Right lung (tissue), 2 donors: ENCODE measurements at regions not wholly inside any gene's neighbourhood (a gene's known extent, or its start where the extent isn't known, plus 50 kb on each side); places are given as distances from the start of the nearest gene placed in this dataset.

Experiments
- DNase-seq, 2 donors: peaks; one replicate each; pipeline ENCODE4 v3.0.0-alpha.2; 2013

DNA sequence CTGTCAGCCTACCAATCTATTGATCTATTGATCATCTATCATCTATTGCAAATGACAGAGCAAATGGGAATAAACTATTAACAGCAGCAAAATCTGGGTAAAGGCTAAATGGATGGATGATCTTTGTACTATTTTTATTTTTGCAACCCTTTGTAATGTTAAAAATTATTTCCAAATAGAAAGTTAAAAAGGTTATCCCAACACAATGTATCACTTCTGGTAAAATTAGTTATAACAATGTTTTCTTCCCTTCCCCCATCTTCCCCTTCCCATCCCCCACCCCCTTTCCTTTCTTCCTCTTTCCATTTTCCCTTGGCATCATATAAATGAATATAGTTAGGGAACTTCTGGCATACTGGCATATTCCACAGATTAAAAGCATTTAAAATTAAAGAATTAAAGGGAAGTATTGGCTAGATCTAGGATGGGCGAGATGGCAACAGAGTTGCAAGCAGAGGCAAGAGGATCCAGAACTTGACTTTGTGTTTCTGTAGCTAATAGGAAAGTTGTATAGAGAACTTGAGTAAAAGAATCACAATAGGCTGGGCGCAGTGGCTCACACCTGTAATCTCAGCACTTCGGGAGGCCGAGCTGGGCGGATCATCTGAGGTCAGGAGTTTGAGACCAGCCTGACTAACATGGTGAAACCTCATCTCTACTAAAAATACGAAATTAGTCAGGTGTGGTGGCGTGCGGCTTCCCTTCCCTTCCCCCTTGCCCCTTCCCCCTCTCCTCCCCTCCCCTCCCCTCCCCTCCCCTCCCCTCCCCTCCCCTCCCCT lies 66.6 kb upstream of the TAF11L2 start:
- DNase-seq, result no peak

DNA sequence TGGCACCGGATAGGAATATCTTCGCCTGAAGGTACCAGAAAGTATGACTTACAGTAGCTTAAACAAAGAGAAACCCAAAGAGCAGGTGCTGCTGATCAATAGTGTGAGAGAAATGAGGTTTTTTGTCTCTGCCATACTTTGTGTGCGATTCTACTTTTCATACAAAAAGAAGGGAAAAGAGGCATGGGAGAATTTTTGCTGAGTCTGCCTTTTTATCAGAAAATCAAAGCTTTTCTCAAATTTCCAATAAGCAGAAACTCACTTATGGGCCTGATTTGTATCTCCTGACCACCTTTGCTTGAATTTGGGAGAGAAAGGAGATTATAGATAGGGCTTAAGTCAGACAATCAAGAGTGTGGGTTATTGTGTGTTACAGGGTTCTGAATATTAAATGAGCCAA lies 65.5 kb upstream of the TAF11L2 start:
- DNase-seq, result no peak

DNA sequence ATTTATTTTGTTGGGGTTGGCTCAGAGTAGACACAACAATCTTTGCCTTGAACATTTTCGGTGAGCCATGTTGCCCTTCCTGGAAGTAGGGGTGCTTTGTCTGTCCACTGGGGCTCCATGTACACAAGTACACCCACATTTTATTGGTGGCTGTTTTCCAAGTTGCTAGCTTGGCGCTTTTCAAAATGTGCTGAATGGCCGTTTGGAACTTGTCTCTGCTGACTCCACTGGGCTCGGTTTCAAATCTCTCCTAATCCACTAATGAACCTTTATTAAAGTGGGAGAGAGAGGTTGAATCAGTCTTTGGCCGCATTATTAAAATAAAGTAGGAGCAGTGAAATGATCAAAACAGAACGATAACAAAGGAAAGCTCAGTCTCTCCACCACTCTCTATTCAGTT lies 64.6 kb upstream of the TAF11L2 start:
- no peak for DNase-seq

DNA sequence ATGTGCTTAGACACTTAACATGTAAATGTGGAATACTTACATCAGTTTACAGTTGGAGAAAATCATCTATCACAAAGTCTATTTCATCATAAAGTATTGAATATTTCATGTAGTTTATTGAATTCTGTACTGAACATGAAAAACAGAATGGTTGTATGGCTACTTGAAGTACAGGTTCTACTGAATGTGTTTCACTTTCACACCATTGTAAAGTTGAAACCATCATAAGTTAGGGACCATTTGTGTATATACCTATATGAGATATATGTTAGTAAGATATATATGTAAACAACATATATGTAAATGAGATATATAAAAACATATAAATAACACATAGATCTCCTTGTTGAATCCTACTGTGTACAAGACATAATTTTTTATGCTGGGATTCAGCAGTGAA lies 63.0 kb upstream of the TAF11L2 start:
- DNase-seq, result no peak

GRCh38 chr5:17436350-17436749 lies 61.7 kb upstream of the TAF11L2 start:
- DNase-seq, result no peak

DNA sequence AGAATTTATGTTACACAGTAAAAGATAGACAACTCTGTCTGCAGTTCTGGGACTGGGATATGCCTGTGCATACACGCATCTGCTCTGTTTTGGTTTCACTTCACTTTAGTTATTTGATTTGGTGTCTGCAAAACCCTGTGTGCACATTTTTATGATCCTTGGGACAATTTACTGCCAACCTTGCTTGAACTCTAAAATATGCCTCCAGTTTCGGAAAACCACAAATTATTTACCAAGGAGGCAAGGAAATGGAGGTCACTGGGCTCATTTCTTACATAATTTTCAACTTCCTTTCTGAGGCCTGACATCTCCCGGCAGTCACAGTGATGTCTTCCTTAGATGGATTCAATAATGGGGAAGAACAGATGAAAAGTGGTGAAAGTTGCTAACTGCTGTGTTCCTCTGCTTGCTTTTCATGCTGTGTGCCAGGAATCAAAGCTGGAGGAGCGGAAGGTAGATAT lies 61.2 kb upstream of the TAF11L2 start:
- DNase-seq, result no peak

DNA sequence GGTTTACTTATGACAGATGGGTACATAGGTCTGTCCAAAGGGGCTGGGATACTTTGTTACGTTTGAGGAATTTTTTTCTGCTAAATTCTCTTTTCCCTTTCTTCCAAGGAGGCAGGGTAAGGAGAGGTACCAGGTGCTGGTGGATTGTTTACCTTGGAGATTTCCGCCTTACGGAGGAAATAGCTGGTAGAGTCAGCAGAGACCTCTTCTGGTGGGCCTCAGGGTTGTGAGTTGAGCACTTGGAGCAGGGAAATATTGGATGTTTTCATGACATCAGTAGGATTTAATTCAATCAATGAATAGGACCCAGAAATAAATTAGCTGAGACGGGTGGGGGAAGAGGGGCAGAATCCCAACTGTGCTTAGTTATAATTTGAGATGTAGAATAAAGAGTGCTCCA lies 60.0 kb upstream of the TAF11L2 start:
- no peak for DNase-seq

DNA sequence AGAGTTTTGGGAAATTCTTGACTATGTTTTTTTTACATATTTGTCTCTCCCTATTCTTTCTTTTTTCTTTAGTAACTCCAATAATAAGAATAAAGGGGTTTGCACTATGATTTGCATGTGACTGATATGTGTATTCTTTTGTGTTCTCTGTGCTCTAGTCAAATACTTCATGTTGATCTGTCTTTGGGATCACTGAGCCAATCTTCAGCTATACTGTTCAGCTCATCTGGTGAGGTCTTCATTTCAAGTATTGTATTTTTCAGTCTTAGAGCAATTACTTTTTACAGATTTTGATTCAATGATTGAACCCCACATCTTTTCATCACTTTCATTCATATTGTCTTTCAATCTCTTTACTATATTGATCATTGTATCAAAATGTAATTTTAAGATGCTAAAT lies 58.1 kb upstream of the TAF11L2 start:
- DNase-seq, result no peak

DNA sequence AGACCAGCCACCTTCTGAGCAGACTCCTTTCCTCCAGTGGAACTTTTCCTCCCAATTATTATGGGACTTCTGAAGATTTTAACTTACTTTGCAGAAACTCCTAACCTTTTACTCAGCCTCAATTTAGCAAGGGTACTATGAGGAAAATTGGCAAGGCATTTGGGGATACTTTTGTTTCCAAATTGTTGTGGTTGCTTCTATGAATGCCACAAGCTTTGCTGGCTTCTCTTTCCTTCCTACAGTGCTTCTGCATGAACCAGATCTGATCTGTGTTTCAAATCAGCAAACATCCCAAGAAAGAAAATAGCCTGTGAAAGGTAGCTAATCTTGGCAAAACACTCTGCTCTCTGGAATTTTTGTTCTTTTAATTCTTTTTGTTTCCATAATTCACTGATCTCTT lies 57.3 kb upstream of the TAF11L2 start:
- no peak for DNase-seq

DNA sequence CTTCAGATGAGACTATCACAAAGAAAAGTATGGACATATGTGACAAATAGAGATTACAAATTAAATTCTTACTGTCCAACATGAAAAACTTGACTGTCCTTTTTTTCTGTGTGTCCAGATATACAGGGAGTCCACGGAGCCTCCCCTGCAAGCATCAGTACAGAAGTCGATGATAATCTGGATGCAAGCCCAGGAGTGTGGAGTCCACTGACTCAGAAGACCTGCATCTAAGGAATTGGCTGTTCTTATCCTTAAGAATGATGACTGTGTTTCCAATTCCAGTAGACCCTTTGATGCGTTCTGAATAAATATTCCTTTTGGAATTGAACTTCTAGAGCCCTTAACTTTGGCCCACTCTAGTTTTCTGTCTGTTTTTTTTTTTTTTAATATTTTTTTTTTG lies 56.7 kb upstream of the TAF11L2 start:
- DNase-seq, result no peak

- DNase-seq, result no peak
Observed at GRCh38 chr5:17443333-17444130, 54.5 kb upstream of the TAF11L2 start.

GRCh38 chr5:17444496-17444895 lies 53.5 kb upstream of the TAF11L2 start:
- no peak for DNase-seq

- DNase-seq, result no peak
Observed at GRCh38 chr5:17445185-17445584, 52.8 kb upstream of the TAF11L2 start.
